ENCODE measurements at regions not wholly inside any gene's neighbourhood (a gene's known extent, or its start where the extent isn't known, plus 50 kb on each side); places are given as distances from the start of the nearest gene placed in this dataset.

DNA sequence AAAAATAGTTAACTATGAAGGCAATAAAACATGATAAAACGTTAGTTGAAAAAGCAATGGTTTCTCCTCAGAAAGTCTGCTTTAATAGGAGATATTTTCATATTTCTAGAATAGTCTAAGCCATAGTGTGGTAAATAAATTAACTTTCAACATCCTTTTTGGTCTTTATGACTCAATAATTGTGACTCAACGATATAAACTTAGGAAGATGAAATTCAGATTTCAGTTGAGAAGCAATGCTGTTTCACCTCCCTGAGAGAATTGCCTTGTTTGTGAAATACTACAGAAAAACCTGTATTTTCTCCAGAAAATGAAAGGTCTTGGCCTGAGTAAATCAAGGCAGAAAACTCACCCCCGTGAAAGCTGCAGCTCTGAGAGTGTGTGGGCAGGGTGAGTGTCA is 166.9 kb downstream of the ETAA1 start:
- no peak overlapping the region for H3K27ac ChIP-seq
- intact Hi-C loops (cut with DNase I): no loop called here
- no peaks in the 10 kb centered on the region for H3K27me3 ChIP-seq
- no peak for DNase-seq
- no peak overlapping the region for H3K4me3 ChIP-seq
- no peaks in the 10 kb centered on the region for H3K9me3 ChIP-seq (replicated peaks in 1 of 3)
- peaks cover 10 to 26% of the 10 kb centered on the region in 2 donors for H3K4me1 ChIP-seq (replicated peaks in 1 of 2)
- WGBS, 4 donors: 66 to 87% (median 74%) methylated on average over 3 of the region's 3 CpGs
- H3K36me3 ChIP-seq (replicated peaks in 1 of 2): no peaks in the 10 kb centered on the region
- TF ChIP-seq, protein P1, sequence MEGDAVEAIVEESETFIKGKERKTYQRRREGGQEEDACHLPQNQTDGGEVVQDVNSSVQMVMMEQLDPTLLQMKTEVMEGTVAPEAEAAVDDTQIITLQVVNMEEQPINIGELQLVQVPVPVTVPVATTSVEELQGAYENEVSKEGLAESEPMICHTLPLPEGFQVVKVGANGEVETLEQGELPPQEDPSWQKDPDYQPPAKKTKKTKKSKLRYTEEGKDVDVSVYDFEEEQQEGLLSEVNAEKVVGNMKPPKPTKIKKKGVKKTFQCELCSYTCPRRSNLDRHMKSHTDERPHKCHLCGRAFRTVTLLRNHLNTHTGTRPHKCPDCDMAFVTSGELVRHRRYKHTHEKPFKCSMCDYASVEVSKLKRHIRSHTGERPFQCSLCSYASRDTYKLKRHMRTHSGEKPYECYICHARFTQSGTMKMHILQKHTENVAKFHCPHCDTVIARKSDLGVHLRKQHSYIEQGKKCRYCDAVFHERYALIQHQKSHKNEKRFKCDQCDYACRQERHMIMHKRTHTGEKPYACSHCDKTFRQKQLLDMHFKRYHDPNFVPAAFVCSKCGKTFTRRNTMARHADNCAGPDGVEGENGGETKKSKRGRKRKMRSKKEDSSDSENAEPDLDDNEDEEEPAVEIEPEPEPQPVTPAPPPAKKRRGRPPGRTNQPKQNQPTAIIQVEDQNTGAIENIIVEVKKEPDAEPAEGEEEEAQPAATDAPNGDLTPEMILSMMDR (IDR thresholded peaks at IDR 0.05): no peak
- no peak for TF ChIP-seq POLR2A (IDR thresholded peaks at IDR 0.05)

DNA sequence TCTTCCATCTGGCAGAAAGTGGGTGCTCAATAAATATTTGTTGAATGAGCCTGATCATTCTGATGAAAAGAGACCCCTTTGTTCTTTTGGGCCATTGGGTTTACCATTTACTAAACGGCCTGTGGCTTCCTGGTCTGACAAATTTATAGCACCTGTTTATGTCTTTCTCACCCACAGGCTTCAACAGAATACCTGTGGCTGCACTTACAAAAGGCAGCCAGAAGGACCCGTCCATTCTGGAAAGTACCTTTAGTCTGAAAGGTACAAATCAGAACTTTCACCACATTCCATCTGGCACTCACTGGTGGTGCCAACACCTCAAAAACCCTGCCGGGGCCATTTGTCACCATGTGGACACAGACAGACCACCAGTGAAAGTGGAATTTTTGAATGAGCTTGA is 167.5 kb downstream of the ETAA1 start:
- DNase-seq: no peak
- Histone ChIP-seq H3K27me3 (no peaks in the 10 kb centered on the region), H3K4me1 (replicated peaks in 1 of 2) (peaks cover 10 to 26% of the 10 kb centered on the region in 2 donors), H3K36me3 (replicated peaks in 1 of 2) (no peaks in the 10 kb centered on the region), H3K4me3 (no peak overlapping the region), H3K9me3 (replicated peaks in 1 of 3) (no peaks in the 10 kb centered on the region), H3K27ac (no peak overlapping the region)
- TF ChIP-seq, protein P1 (IDR thresholded peaks at IDR 0.05): no peak
- no peak for TF ChIP-seq POLR2A (IDR thresholded peaks at IDR 0.05)
- 93 to 98% (median 94%) methylated on average over 3 of the region's 3 CpGs for WGBS, 4 donors
- intact Hi-C loops (cut with DNase I): no loop called here

DNA sequence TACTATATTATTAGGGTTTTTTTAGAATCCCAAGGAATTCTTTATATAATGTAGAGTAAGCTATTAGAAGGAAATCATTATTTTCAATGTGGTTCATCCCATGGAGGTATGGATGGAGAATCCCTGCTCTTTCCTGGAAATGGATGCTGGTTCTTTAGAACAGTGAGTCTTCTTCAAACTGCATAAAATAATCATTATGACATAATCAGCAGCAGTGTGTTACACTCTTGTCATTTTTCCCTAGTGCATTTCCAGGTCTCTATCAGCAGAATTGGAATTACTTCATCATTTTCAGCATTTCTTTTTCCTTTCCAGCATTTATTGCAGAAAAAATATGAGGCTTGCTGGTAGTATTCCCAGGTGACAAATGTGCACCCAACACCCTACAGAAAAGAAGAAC is 168.1 kb downstream of the ETAA1 start:
- intact Hi-C loops (cut with DNase I): no loop called here
- Histone ChIP-seq H3K4me3 (no peak overlapping the region), H3K27ac (no peak overlapping the region), H3K9me3 (replicated peaks in 1 of 3) (no peaks in the 10 kb centered on the region), H3K27me3 (no peaks in the 10 kb centered on the region), H3K36me3 (replicated peaks in 1 of 2) (no peaks in the 10 kb centered on the region), H3K4me1 (replicated peaks in 1 of 2) (peaks cover 10 to 22% of the 10 kb centered on the region in 2 donors)
- DNase-seq: no peak
- TF ChIP-seq POLR2A (IDR thresholded peaks at IDR 0.05): no peak
- TF ChIP-seq, protein P1 (IDR thresholded peaks at IDR 0.05): no peak

DNA sequence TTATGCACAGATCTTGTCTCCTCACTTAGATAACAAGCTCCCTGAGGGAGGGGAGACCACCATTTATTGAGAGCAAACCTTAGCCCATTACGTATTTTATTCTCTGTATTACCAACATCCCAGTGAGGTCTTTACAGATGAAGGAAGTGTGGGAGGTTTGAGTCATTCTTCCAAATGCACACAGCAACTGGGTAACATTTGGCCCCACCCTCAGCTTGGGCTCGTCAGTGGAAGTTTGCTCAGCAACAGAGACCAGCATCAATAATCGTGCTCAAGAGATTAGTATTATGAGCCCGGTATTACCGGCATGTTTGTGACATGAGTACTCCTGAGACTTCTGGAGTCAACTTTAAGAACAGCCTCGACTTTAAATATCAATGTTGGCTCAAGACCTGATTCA is 168.6 kb downstream of the ETAA1 start:
- H3K4me1 ChIP-seq (replicated peaks in 1 of 2): peaks cover 6 to 17% of the 10 kb centered on the region in 2 donors
- no peak overlapping the region for H3K27ac ChIP-seq
- intact Hi-C loops (cut with DNase I): no loop called here
- DNase-seq: no peak
- no peaks in the 10 kb centered on the region for H3K27me3 ChIP-seq
- 86 to 94% (median 92%) methylated on average over 6 of the region's 6 CpGs for WGBS, 4 donors
- no peak overlapping the region for H3K4me3 ChIP-seq
- TF ChIP-seq POLR2A (IDR thresholded peaks at IDR 0.05): no peak
- TF ChIP-seq, protein P1 (IDR thresholded peaks at IDR 0.05): no peak
- no peaks in the 10 kb centered on the region for H3K9me3 ChIP-seq (replicated peaks in 1 of 3)
- H3K36me3 ChIP-seq (replicated peaks in 1 of 2): no peaks in the 10 kb centered on the region

Measured in adrenal gland (tissue), 9 donors.